Thymus (tissue), 11 donors: ENCODE measurements at regions not wholly inside any gene's neighbourhood (a gene's known extent, or its start where the extent isn't known, plus 50 kb on each side); places are given as distances from the start of the nearest gene placed in this dataset.
"Not testable (repeated sequence)": the region's sequence is repeated elsewhere in the genome, so short reads cannot be mapped to it uniquely, and the experiment has no call there.

Experiments
- DNase-seq, 9 donors: peaks; one replicate each; pipeline ENCODE4 v3.0.0-alpha.2; 2013; ENCODE audit warnings: low spot score in 9 of 9, low read depth in 6 of 9, missing footprints in 1 of 9
- H3K27ac ChIP-seq, 2 donors: one replicate each; pipeline ENCODE4 v1.5.1; 2013; ENCODE audit warnings: control low read depth in 1 of 2, low read depth in 1 of 2, low read length in 1 of 2, mild to moderate bottlenecking in 1 of 2, moderate library complexity in 1 of 2
- H3K27me3 ChIP-seq, 2 donors: one replicate each; pipeline ENCODE4 v1.5.1; 2013; ENCODE audit warnings: low read length in 1 of 2; ENCODE audit not compliant: control insufficient read depth in 2 of 2, insufficient read depth in 1 of 2
- H3K36me3 ChIP-seq, 2 donors: one replicate each; pipeline ENCODE4 v1.5.1; 2013; ENCODE audit warnings: low read length in 1 of 2, mild to moderate bottlenecking in 1 of 2, moderate library complexity in 1 of 2; ENCODE audit not compliant: control insufficient read depth in 2 of 2, insufficient read depth in 2 of 2
- H3K4me1 ChIP-seq, 2 donors: one replicate each; pipeline ENCODE4 v1.5.1; 2013; ENCODE audit warnings: low read length in 2 of 2; ENCODE audit not compliant: control insufficient read depth in 2 of 2, insufficient read depth in 2 of 2
- H3K4me3 ChIP-seq, 2 donors: one replicate each; pipeline ENCODE4 v1.5.1; 2013; ENCODE audit warnings: low read length in 2 of 2, control low read depth in 1 of 2, mild to moderate bottlenecking in 1 of 2
- H3K9me3 ChIP-seq, 2 donors: one replicate each; pipeline ENCODE4 v1.5.1; 2013; ENCODE audit warnings: low read length in 1 of 2, mild to moderate bottlenecking in 1 of 2; ENCODE audit not compliant: control insufficient read depth in 2 of 2, insufficient read depth in 1 of 2
- WGBS: extraction: QIAGEN DNeasy Blood & Tissue Kit; methylation state at CpG from one replicate; pipeline ENCODE4 v1.1.7; 2013; 5-methylcytosine and 5-hydroxymethylcytosine counted together
- donor health status: healthy.

DNA sequence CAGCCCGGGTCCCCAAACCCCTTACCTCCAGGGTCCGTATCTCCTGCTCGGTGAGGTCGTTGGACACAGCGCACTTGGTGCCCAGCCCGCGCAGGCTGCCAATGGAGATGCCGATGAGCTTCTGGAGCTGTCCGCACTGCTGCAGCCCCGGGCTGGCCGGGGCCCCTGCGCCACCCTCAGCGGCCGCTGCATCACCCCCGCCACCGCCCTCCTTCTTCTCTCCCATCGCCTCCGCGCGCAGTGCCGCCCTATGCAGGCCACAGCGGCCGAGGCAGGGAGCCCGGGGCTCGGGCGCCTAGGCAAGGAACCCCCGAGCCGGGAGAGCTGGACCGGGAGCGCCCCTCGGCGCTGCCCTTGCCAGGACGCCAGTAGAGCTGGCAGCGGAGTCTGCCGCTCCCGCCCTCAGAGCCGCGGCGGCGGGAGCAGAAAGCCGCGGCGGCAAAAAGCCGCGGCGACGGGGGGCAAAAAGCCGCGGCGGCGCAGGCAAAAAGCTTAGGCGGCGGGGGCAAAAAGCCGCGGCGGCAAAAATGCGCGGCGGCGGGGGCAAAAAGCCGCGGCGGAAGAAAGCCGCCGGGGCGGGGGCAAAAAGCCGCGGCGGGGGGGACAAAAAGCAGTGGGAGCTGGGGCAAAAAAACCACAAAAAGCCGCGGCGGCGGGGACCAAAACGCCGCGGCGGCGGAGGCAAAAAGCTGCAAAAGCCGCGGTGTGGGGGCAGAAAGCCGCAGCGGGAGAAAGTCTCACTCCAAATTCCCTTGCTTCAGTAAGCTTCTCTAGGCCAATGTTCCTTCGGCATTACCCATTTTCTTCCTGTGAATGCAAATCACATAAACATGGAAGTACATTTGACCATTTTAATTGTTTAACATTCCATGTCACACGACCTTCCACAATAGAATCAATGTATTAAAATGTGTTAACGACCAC, 181.2 kb downstream of the ZNF92 start:
- not testable (repeated sequence) for H3K27ac ChIP-seq, H3K36me3 ChIP-seq, H3K4me1 ChIP-seq, DNase-seq, H3K4me3 ChIP-seq, H3K27me3 ChIP-seq, H3K9me3 ChIP-seq
- no CpG with 5 or more reads among the region's 85 CpGs for WGBS

DNA sequence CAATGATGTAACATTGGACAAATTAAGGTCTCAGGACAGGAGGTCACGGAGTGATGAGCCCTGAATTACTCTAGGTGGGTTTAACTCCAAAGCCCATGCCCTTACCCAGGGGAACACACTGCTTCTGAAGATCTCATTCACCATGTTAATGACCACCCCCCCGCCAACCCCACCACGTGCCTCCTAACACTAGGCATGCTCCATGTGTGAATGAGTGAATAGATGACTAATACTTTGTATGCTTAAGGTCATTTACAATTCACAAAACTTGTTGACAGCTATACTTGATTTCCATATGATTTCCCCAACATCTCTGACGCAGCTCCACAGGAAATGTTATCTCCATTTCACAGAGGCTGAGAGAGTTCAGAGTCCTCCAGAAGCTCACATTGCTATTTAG, 184.9 kb downstream of the ZNF92 start:
- not testable (repeated sequence) for H3K9me3 ChIP-seq, H3K27me3 ChIP-seq, H3K4me1 ChIP-seq, DNase-seq, H3K4me3 ChIP-seq, H3K36me3 ChIP-seq, H3K27ac ChIP-seq
- WGBS = 85% methylated on average over 3 of the region's 4 CpGs

DNA sequence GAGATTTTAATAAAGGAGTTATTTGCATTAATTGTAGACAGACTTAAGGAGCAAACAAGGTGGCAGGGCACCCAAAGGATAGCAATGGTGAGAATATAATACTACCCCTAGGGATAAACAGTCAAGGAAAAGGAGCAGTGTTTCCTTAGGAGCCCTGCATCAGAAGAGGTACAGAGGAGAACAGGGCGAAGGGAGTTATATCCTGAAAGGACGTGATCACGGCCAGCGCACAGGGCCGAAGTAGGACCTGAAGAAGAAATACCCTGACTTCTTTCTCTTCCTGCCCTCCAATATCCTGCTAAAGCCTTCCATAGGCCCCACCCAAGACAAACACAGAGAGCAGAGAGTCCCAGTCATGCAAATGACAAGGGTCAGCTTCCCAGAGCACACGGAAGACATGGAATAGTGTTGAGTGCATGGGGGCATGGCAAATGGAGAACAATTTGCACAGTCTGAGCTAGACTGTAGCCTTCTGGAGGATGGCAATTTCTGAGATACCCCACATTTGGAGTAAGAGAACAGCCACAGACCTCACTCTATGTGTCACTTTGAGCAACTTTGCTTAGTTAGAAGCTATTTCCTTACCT, 188.2 kb downstream of the ZNF92 start:
- not testable (repeated sequence) for H3K36me3 ChIP-seq, H3K4me3 ChIP-seq, H3K9me3 ChIP-seq, H3K27me3 ChIP-seq, DNase-seq, H3K4me1 ChIP-seq, H3K27ac ChIP-seq
- 96% methylated on average over 5 of the region's 6 CpGs for WGBS

DNA sequence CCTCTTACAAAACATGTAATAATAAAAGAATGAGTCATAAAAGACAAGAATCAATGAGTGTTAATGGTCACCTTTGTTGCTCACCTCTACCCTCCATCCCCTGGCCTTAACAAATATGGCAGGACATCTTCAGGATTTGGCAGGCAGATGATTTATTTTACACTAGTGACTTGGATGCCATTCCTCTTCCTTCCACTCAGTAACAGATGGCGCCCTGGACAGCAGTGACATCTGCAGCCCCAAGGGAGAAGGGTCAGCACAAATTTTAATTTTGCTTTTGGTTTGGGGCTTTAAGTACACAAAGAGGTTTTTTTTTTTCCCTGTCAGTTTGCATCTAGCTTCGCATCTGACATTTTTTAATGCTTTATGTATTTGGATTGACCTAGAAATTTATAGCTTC, 188.9 kb downstream of the ZNF92 start:
- not testable (repeated sequence) for H3K27me3 ChIP-seq, DNase-seq, H3K27ac ChIP-seq, H3K4me3 ChIP-seq, H3K9me3 ChIP-seq, H3K36me3 ChIP-seq, H3K4me1 ChIP-seq
- 62% methylated on average over 1 of the region's 2 CpGs for WGBS

DNA sequence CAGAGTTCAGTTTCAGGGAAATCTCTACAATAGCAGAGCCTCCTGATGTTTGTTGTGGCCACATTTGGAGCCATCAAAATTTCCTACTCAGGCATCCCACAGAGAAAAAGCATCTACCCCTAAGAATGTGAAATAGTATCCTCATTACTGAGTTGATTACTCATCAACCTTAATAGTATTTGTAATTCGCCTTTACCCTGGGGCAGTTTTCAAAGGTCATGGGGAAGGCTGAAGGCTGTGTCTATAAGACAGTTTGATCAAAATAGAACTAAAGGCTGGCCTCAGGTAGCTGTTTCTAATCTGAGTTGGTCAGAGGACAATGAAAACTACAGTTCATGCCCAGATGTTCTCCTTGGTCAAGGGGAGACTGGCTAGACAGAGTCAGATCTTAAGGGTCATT, 189.7 kb downstream of the ZNF92 start:
- H3K4me1 ChIP-seq, H3K36me3 ChIP-seq, H3K9me3 ChIP-seq, DNase-seq, H3K27me3 ChIP-seq, H3K4me3 ChIP-seq, H3K27ac ChIP-seq: not testable (repeated sequence)
- no CpG with 5 or more reads among the region's 1 CpG for WGBS

DNA sequence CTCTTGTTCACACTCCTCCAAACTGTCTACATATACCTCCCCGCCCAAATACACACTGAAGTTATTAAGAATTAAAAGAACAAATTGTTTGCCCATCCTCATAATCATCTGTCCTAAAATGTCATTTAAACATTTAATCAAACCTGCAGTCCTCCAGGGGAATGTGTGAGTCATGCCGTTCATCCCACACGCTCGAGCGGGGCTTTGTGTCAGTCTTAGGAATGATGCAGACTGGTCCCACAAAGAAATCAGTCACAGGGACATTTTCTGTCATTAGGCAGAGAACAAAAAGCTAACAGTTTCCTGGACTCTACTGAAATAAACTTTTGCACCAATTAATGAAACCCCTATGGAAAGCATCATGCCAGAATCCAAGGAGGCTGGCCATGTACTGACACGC, 194.6 kb downstream of the ZNF92 start:
- not testable (repeated sequence) for H3K27me3 ChIP-seq, DNase-seq, H3K4me1 ChIP-seq, H3K9me3 ChIP-seq, H3K27ac ChIP-seq, H3K4me3 ChIP-seq, H3K36me3 ChIP-seq
- WGBS = no CpG with 5 or more reads among the region's 6 CpGs

DNA sequence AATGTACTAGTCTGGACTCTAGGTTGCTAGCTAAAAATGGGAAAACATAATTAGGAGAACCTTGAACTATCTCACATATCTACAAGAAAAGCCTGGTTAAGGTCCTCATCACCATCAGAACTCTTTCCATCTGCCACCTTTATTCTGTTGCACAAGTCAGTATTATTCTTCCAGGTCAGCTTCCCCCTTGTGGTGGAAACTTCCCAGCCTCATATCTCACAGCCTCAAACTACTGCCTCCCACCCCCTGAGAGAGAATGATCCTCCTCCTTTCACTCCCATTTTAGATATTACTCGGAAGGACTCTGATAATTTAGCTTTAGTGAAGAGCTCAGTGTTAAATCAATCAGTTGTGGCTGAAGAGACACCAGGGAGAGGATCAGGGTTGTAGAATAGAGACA, 197.3 kb downstream of the ZNF92 start:
- not testable (repeated sequence) for H3K36me3 ChIP-seq, H3K9me3 ChIP-seq, DNase-seq, H3K4me1 ChIP-seq, H3K27ac ChIP-seq, H3K4me3 ChIP-seq, H3K27me3 ChIP-seq
- WGBS = no CpG with 5 or more reads among the region's 1 CpG

DNA sequence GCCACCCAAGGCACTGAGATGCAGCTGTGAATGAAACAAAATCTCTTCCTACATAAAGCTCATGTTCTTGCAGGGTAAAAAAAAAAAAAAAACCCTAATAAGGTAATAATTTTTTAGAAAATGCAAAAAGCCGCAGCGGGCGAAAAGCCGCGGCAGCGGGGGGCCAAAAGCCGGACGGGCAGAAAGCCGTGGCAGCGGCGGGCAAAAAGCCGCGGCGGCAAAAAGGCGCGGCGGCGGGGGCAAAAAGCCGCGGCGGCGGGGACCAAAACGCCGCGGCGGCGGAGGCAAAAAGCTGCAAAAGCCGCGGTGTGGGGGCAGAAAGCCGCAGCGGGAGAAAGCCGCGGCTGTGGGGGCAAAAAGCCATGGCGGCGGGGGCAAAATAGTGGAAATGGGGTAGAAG, 198.9 kb downstream of the ZNF92 start:
- not testable (repeated sequence) for H3K27ac ChIP-seq, H3K9me3 ChIP-seq, H3K4me1 ChIP-seq, H3K36me3 ChIP-seq, H3K4me3 ChIP-seq, H3K27me3 ChIP-seq
- DNase-seq = peak in 2 of 9 donors; percentile 0
- WGBS = 3% methylated on average over 27 of the region's 35 CpGs

DNA sequence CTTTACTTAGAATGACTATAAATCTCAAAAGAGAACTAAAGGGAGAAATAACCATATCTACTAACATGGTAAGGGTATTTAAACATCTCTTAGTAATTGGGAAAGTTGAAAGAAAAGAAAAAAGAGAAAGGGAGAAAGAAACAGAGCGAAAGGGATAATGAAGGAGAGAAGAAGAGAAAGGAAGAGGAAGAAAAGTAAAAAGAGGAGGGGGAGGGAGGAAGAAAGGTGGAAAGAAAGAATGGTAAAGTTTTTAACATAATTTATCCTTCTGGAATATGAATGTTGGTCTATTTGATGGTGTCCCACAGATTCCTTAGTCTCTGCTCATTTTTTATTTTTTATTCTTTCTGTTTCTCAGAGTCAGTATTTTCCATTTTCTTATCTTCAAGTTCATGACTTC, 202.7 kb downstream of the ZNF92 start:
- WGBS = 91% methylated on average over 1 of the region's 1 CpG
- not testable (repeated sequence) for H3K27ac ChIP-seq, H3K9me3 ChIP-seq, H3K4me1 ChIP-seq, H3K27me3 ChIP-seq, H3K36me3 ChIP-seq, H3K4me3 ChIP-seq, DNase-seq
